ENCODE measurements at regions not wholly inside any gene's neighbourhood (a gene's known extent, or its start where the extent isn't known, plus 50 kb on each side); places are given as distances from the start of the nearest gene placed in this dataset.

GRCh38 chr3:124621498-124621897 is 108.8 kb upstream of the UMPS start:
- H3K4me3 ChIP-seq (ENCODE audit: low read depth, low read length, poor library complexity, severe bottlenecking): no peak overlapping the region
- no peaks in the 10 kb centered on the region for H3K79me2 ChIP-seq (ENCODE audit: insufficient read depth, low read length)
- no peak overlapping the region for H3K9ac ChIP-seq (ENCODE audit: low read length)
- no peaks in the 10 kb centered on the region for H3K9me2 ChIP-seq (ENCODE audit: low read depth, low read length)
- no peaks in the 10 kb centered on the region for H4K20me1 ChIP-seq (ENCODE audit: insufficient read depth, low read length)
- TF ChIP-seq EZH2 (IDR thresholded peaks at IDR 0.05; ENCODE audit: borderline replicate concordance, low read length): no peak
- TF ChIP-seq, protein P1, sequence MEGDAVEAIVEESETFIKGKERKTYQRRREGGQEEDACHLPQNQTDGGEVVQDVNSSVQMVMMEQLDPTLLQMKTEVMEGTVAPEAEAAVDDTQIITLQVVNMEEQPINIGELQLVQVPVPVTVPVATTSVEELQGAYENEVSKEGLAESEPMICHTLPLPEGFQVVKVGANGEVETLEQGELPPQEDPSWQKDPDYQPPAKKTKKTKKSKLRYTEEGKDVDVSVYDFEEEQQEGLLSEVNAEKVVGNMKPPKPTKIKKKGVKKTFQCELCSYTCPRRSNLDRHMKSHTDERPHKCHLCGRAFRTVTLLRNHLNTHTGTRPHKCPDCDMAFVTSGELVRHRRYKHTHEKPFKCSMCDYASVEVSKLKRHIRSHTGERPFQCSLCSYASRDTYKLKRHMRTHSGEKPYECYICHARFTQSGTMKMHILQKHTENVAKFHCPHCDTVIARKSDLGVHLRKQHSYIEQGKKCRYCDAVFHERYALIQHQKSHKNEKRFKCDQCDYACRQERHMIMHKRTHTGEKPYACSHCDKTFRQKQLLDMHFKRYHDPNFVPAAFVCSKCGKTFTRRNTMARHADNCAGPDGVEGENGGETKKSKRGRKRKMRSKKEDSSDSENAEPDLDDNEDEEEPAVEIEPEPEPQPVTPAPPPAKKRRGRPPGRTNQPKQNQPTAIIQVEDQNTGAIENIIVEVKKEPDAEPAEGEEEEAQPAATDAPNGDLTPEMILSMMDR (IDR thresholded peaks at IDR 0.05; ENCODE audit: low read length): no peak
- no peaks in the 10 kb centered on the region for H3K4me1 ChIP-seq (ENCODE audit: insufficient read depth, low read length, severe bottlenecking)
- H3K9me3 ChIP-seq (ENCODE audit: low read length): no peaks in the 10 kb centered on the region
- H3F3A ChIP-seq (ENCODE audit: insufficient read depth, low read length): no peaks in the 10 kb centered on the region
- H3K27me3 ChIP-seq (ENCODE audit: insufficient read depth, low read length): no peaks in the 10 kb centered on the region
- no peak overlapping the region for H3K4me2 ChIP-seq (ENCODE audit: low read length)
- H3K27ac ChIP-seq (ENCODE audit: low read depth, low read length, poor library complexity, severe bottlenecking): no peak overlapping the region
- H2AFZ ChIP-seq (ENCODE audit: low read length): no peak overlapping the region
- no peaks in the 10 kb centered on the region for H3K36me3 ChIP-seq (ENCODE audit: insufficient read depth, low read length)

GRCh38 chr3:124625074-124625473 is 105.2 kb upstream of the UMPS start:
- no peak overlapping the region for H2AFZ ChIP-seq (ENCODE audit: low read length)
- H3K9ac ChIP-seq (ENCODE audit: low read length): no peak overlapping the region
- no peaks in the 10 kb centered on the region for H3K27me3 ChIP-seq (ENCODE audit: insufficient read depth, low read length)
- TF ChIP-seq EZH2 (IDR thresholded peaks at IDR 0.05; ENCODE audit: borderline replicate concordance, low read length): no peak
- TF ChIP-seq, protein P1 (IDR thresholded peaks at IDR 0.05; ENCODE audit: low read length): no peak
- no peak overlapping the region for H3K4me3 ChIP-seq (ENCODE audit: low read depth, low read length, poor library complexity, severe bottlenecking)
- H3K9me2 ChIP-seq (ENCODE audit: low read depth, low read length): no peaks in the 10 kb centered on the region
- H3K9me3 ChIP-seq (ENCODE audit: low read length): no peaks in the 10 kb centered on the region
- H3K36me3 ChIP-seq (ENCODE audit: insufficient read depth, low read length): no peaks in the 10 kb centered on the region
- H3K79me2 ChIP-seq (ENCODE audit: insufficient read depth, low read length): no peaks in the 10 kb centered on the region
- no peaks in the 10 kb centered on the region for H3F3A ChIP-seq (ENCODE audit: insufficient read depth, low read length)
- no peak overlapping the region for H3K27ac ChIP-seq (ENCODE audit: low read depth, low read length, poor library complexity, severe bottlenecking)
- H3K4me1 ChIP-seq (ENCODE audit: insufficient read depth, low read length, severe bottlenecking): no peaks in the 10 kb centered on the region
- H3K4me2 ChIP-seq (ENCODE audit: low read length): no peak overlapping the region
- H4K20me1 ChIP-seq (ENCODE audit: insufficient read depth, low read length): no peaks in the 10 kb centered on the region

DNA sequence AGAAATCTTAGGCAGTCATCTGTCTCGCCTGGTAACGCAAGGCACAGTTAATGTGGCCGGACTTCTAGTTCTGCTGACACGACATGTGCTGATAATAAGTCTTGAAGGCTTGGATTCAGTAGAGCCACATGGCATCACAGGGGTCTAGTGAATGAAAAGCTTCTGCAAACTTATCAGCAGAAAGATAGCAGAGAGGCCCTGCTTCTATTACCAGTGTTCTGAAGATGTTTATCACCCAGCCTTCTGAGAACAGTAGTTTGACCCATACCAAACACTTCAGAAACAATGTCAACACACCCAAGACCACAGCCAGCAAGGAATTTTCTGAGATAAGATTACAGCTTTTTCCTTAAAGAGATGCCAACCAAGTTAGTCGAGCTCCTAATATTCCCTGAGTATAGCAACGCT is 102.7 kb upstream of the UMPS start:
- no peak overlapping the region for H3K4me2 ChIP-seq (ENCODE audit: low read length)

More for the DNA sequence above, 102.7 kb upstream of the UMPS start:
- Histone ChIP-seq H3K27me3 (ENCODE audit: insufficient read depth, low read length) (no peaks in the 10 kb centered on the region), H3K79me2 (ENCODE audit: insufficient read depth, low read length) (no peaks in the 10 kb centered on the region), H3K9ac (ENCODE audit: low read length) (no peak overlapping the region), H3K36me3 (ENCODE audit: insufficient read depth, low read length) (no peaks in the 10 kb centered on the region), H3F3A (ENCODE audit: insufficient read depth, low read length) (no peaks in the 10 kb centered on the region), H3K27ac (ENCODE audit: low read depth, low read length, poor library complexity, severe bottlenecking) (no peak overlapping the region), H3K9me3 (ENCODE audit: low read length) (no peaks in the 10 kb centered on the region), H3K4me1 (ENCODE audit: insufficient read depth, low read length, severe bottlenecking) (no peaks in the 10 kb centered on the region), H3K9me2 (ENCODE audit: low read depth, low read length) (no peaks in the 10 kb centered on the region), H4K20me1 (ENCODE audit: insufficient read depth, low read length) (no peaks in the 10 kb centered on the region), H2AFZ (ENCODE audit: low read length) (no peak overlapping the region), H3K4me3 (ENCODE audit: low read depth, low read length, poor library complexity, severe bottlenecking) (no peak overlapping the region)
- TF ChIP-seq, protein P1 (IDR thresholded peaks at IDR 0.05; ENCODE audit: low read length): no peak
- no peak for TF ChIP-seq EZH2 (IDR thresholded peaks at IDR 0.05; ENCODE audit: borderline replicate concordance, low read length)
